GM19468 (cell line): ENCODE measurements at regions not wholly inside any gene's neighbourhood (a gene's known extent, or its start where the extent isn't known, plus 50 kb on each side); places are given as distances from the start of the nearest gene placed in this dataset.

Experiments used
- ATAC-seq: cut with Tn5 transposase; IDR thresholded peaks from one replicate; pipeline ENCODE4 v1.9.1; 2021; ENCODE audit warnings: mild to moderate bottlenecking, moderate library complexity, moderate number of reproducible peaks; ENCODE audit not compliant: unreplicated experiment; ENCODE audit errors: extremely low read depth

DNA sequence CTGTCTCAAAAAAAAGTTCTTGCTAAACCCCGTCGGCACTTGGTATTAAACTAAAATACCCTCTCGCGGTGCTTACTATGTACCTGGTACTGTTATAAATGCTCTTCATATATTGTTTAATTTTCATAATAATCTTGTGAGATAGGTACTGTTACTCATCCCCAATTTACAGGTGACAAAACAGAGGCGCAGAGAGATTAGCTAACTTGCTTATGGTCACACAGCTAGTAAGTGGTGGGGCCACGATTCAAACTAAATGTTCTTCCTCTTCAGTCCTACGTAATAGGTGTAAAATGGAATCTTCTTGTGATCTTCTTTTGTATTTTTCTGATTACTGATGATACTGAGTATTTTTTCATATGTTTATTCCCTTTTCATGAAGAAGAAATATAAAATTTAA is 51.3 kb downstream of the TET3 start:
- no peak for ATAC-seq

DNA sequence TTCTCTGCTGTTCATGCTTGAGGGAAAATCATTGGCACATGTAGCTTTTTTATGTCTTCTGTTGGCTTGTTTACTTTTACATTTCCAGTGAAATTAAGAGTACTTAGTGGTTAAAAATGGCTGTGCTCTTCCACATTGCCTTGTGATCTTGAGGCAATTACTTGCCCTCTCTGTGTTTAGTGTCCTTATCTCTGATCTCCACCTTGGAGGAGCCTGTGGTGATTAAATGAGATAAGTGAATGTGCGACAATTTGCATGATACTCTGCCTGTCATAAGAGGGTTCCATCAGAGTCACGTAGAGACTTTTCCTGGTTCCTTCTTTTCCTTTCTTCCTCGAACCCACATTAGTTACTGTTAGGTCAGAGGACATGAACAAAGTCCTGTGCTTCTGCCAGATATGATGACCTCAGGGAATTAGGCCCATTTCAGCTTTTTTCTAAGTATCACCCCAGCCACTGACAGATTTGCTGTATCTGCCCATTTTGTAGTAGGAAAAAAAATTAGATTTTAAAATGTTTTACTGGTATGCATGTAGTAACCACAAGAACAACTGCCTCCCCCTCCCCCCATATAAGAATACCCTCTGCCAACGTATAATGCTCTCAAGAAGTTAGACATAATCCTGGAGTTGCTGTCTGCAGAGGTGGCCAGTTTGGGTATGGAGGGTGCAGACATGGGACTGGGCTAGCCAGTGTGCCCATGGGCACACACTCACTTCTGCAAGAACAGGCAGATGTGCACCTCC is 51.9 kb downstream of the TET3 start:
- no peak for ATAC-seq

DNA sequence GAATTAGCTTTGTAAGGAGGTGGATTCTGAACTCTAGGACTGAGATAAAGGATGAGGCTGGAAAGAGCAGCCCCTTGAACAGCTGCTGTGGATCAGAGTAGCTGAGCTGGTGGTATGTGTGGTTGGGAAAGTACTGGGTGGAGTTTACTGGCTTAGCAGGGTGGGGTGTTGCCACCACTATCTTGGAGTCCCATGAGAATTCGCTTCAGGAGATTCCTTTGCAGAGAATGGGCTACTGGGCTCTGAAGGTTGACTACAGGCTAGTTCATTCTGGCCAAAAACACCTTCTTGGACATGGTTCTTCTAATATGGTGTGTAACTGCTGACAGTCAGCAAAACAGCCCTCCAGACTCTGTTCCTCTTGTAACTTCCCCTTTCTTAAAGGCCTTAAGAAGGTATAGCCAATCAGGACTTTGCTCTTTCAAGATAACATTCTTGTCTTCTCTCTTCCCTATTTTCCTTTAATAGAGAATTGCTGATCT is 52.7 kb downstream of the TET3 start:
- ATAC-seq = peak; percentile 28

DNA sequence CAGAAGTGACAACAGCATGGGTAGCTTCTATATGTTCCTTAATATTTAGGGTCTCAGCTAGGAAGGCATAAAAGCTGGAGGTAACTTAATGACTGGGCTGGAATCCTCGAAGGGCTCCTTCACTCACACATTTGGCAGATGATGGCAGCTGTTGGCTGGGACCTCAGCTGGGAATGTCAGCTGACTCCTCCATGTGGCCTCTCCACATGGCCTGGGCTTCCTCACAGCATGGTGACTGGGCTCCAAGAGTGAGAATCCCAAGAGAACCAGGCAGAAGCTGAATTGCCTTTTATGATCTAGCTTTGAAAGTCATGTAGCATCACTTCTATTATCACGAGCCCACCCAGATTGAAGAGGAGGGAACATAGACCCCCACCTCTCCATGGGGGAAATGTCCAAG is 54.9 kb downstream of the TET3 start:
- no peak for ATAC-seq

DNA sequence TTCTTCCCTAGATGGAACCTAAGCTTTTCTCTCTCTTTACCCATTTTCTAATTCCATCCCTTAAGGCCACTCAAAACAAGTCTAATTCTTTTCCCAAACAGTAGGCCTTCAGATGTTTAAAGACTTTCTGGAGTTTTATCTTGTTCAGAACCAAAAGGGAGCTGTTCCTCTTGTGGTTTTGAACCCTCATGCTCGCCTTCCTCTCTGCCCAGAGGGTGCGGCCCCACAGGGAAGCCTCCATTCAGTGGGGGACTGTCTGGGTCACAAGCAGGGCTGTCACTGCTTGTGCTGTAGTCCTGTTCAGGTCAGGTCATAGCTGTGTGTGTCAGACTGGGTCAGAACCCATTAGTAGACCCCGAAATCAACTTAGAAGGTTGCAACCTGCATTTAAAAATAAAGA is 56.5 kb downstream of the TET3 start:
- ATAC-seq = no peak

DNA sequence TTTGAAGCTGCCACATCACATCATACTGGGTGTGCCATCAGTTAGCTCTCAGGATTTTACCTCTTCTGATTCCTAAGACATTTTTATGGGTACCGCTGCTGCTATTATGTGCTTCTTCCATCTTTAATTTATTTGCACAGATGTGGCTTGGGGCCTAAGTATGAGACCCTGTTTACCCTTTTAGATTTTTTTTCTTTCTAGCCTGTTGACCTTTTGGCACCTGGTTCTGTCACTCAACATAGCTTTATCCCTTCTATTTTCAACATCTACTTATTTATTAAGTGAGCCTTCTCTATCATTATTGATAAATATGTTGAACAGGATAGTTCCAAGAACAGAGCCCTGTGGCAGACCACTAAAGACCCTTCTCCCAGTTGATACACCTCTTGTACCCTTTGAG is 57.0 kb downstream of the TET3 start:
- no peak for ATAC-seq

DNA sequence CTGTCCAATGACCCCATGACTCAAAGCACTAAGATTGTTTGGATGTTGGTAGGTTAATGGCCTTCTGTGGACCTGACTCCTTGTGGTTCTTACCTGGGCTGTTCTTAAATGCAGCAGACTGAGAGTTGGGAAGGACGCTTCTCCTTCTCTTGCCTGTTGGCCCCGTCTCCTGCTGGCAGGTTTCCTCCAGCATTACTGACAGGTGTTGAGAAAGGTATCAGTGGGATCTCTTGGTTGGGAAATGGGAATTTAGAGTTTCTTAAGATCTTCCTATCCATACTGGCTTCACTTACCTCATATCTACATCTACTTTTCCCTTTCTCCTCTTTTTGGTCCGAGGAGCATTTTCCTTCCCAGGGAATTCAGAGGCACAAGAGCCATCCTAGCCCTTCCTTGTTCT is 57.9 kb downstream of the TET3 start:
- ATAC-seq = no peak

DNA sequence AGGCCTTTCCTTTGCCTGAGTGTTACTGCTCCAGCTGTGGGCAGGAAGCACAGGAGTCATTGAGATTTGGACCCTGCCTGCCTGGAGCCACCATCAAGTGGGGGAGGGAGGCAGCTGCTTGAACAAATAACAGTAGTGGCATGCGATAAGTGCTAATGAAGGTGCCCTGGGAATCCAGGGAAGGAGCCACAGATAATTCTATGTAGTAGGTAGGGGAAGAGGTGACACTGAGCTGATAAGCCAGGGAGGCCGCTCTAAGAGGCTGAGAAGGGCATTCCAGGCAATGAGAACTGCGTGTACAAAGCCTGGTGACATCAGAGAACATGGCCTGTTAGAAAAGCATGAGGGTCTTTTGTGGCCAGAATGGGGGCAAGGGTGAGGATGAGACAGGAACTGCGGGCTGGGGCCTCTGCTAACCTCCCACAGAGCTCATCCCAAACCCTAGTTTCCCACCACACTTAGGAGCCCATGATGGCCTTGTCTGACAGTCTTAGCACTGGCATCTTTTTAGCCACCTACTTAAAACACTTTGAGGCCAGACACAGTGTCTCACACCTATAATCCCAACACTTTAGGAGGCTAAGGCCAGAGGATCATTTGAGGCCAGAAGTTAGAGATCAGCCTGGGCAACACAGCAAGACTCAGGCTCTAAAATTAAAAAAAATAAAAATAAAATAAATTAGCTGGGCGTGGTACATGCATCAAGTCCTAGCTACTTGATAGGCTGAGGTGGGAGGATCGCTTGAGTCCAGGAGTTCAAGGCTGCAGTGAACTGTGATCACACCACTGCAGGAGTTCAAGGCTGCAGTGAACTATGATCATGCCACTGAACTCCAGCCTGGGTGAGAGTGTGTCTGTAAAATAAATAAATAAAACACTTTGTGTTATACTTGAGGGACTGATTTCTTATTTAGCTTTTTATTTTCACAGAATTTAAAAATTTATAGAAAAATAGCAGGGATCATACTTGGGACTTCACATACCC is 58.9 kb downstream of the TET3 start:
- ATAC-seq = no peak

DNA sequence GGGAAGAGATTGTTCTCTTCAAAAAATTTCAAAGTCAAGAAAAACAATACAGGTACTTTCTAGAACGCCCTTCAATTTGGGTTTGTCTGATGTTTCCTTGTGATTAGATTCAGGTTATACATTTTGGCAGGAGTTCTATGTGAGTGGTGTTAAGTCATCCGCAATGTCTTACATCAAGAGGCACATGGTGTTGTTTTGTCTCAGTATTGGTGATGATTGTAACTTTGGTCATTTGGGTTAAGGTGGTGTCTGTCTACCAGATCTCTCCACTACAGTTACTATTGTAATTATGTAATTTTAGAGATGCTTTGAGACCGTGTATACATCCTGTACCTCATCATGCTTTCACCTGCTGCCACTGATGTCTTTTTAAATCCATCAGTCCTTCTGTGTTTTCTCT is 60.3 kb downstream of the TET3 start:
- no peak for ATAC-seq

DNA sequence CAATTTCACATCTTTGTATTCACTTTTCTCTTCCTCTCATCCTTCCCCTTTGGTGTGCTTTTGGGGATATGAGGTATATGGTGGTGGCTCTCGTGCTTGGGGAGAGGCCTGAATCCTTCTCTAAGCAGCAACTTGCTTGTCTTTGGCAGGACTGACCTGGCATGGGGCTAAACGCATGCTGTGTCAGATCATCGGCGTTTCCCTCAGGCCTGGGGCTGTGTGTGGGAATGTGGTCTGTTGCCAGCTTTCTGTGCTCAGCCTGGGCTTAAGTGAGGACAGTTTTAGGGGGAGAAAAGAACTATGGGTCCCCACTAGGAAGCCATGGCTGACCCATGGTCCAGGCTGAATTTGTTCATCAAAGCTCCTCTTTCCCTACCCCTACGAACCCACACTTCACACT is 60.7 kb downstream of the TET3 start:
- no peak for ATAC-seq

DNA sequence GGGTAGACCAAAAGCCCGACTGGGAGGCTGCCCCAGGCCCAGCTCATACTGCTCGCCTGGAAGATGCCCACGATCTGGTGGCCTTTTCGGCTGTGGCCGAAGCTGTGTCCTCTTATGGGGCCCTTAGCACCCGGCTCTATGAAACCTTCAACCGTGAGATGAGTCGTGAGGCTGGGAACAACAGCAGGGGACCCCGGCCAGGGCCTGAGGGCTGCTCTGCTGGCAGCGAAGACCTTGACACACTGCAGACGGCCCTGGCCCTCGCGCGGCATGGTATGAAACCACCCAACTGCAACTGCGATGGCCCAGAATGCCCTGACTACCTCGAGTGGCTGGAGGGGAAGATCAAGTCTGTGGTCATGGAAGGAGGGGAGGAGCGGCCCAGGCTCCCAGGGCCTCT is 61.7 kb downstream of the TET3 start:
- no peak for ATAC-seq

DNA sequence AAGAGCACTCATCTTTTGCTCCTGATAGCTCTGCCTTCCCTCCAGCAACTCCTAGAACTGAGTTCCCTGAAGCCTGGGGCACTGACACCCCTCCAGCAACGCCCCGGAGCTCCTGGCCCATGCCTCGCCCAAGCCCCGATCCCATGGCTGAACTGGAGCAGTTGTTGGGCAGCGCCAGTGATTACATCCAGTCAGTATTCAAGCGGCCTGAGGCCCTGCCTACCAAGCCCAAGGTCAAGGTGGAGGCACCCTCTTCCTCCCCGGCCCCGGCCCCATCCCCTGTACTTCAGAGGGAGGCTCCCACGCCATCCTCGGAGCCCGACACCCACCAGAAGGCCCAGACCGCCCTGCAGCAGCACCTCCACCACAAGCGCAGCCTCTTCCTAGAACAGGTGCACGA is 62.4 kb downstream of the TET3 start:
- ATAC-seq = no peak

DNA sequence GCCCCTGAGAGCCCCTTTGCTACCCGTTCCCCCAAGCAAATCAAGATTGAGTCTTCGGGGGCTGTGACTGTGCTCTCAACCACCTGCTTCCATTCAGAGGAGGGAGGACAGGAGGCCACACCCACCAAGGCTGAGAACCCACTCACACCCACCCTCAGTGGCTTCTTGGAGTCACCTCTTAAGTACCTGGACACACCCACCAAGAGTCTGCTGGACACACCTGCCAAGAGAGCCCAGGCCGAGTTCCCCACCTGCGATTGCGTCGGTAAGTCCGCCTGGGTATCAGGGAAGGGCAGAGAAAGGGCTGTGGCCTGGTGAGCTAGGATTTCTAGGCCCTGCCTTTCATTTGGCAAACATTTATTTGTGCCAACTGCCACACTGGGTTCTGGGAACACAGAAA is 63.4 kb downstream of the TET3 start:
- ATAC-seq = no peak

DNA sequence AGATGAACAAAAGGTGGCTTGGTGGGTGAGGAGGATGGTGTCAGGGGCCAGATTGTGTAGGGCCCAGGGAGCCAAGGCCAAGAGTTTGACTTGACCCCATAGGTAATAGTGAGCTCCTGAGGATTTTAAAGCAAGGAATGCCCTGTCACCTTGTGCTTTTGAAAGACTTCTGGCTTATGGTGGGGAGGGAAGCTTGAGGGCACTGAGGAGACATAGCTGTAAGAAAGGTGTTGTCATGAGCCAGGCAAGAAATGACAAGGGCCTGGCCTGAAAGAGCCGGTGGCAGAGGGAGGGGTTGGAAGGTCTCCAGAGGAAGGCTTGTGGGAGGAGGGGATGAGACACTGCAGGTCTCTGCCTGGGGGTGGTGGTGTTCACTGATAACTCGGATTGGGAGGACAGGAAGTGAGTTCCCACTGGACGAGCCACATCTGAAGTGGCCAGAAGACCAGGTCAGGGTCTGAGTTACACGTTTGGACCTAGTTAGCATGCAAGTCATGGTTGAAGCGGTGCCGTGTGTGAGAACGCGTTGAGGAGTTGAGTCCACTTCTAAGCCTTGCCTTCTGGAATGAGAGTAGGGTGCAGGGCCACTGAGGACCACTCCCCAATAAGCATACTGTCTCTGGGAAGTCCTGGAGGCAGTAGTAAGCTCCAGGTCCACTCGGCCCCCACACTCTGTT is 64.3 kb downstream of the TET3 start:
- no peak for ATAC-seq

DNA sequence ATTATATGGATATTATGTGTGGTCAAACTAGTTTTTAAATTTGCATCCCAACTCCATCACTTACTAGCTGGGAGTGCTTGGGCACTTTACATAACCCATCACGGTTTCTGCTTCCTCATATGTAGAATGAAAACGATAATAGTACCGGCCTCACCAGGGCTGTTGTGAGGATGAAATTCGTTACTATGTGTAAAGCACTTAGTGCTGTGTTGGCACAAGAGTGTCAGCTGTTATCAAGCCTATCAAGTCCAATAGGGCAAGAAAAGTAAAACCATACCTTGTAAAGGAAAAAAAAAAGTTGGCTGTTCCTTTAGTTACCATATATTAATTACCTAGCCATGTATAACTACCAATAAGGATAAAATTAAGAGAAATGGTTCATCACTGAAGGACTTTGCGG is 65.4 kb downstream of the TET3 start:
- ATAC-seq = no peak

DNA sequence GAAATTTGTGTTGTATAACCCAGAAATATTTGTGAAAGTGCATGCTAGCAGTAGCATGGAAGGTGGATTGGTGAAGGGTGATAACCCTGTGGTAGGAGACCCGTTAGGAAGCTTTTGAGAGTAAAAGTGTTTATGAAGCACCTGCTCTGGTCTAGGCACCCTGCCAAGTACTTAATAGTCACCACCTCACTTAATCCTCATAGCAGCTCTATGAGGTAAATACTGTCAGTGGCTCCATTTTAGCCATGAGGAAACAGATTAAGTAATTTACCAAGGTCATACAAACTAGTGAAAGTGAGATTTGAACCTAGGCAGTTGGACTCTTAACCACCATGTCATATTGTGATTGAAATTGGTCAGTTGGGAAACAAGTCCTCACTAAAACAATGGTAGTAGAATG is 66.8 kb downstream of the TET3 start:
- ATAC-seq = no peak

DNA sequence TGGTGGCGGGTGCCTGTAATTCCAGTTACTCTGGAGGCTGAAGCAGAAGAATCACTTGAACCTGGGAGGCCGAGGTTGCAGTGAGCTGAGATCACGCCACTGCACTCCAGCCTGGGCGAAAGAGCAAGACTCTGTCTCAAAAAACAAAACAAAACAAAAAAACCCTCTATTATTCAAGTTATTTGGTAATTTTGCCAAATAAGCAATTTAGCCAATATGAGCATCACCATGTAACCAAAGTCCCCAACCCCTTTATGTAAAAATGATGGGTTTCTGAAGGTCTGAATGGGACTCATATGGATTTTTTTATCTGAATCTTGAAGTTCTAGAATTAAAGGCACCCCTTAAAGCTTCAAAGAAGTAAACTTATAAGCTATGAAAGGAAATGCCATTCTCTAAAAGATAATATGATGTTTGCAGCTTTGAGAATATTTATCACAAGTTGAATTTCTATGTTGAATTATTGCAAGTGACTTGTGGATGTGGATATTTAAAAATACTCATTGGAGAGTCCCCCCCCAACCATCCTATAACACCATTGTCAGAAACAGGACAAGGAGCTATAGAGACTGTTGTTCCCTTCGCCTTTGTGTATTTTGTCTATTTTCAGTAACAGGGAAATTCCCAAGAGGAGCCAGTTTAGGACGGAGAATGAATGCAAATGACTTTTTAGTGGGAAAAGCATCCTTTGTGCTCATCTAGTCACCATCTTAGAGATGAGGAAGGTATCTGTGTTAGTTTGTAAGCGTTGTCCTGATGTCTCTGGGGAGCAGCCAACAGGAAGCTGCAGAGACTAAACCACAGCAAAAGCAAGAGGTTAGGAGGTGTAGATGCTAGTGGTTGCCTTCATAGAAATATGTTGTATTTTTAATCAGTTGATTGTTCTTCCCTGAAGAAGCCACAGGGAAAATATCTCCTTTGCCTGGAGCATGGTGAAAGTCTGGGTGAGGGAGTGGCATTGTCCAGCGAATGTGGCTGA is 68.3 kb downstream of the TET3 start:
- ATAC-seq = no peak

DNA sequence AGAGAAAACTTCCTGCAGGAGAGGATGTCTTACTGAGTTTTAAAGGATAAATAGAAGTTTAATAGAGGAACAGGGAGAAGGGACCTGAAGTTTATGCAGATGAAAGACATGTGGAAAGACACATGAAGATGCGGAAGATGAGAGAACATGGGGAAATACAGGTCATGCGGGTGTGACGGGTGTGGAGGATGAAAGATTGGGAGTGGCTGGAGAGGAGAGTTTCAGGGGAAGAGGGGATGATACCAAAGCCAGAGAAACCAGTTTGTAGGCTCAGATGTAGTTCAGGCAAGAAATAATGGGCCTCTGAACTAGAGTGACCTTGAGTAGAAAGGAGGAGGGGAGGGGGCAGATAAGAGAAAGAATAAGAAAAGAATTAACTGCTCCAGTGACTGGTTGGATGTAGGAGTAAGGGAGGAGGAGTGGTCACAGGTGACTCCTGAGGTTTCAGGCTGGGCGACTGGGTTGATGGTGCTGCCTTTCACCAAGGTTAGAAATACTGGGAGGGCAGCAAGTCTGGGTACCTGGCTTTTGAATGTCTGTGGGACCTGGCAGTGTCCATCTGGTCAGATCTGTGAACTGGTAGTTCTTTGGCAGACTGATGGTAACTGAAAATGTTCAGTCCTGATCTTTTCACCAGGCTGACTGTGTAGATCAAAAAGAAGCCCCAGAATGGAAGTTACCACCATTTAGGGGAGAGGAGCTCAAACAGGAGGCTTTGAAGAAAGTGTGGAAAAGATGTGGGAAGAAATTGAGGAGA is 69.4 kb downstream of the TET3 start:
- ATAC-seq = no peak
